HCT116 (cell line): ENCODE measurements at regions not wholly inside any gene's neighbourhood (a gene's known extent, or its start where the extent isn't known, plus 50 kb on each side); places are given as distances from the start of the nearest gene placed in this dataset.

Source experiments
- ATAC-seq: fragments of 200-7000 bp; cut with Tn5 transposase; 2 replicates; pipeline ENCODE4 v1.9.1; 2020; ENCODE audit warnings: mild to moderate bottlenecking, moderate library complexity
- BruUV-seq: library from RNA; stranded (reverse); fragments of 400-500 nt; replicated peaks from 2 replicates; lab custom pipeline; 2021; lab: Mats Ljungman, UMichigan
- CTCF ChIA-PET: fragments of 300-600 bp; sonication (Branson Sonifier 250); formaldehyde crosslinking; loops from one replicate; lab custom pipeline; 2021; ENCODE audit warnings: antibody characterized with exemption; lab: Charles Lee
- POLR2A ChIA-PET: fragments of 300-600, 350-600 bp; sonication (Branson Sonifier 250); formaldehyde crosslinking; loops from one replicate; lab custom pipeline; 2021; ENCODE audit warnings: antibody characterized with exemption; lab: Charles Lee
- RAD21 ChIA-PET, 2 experiments: fragments of 300-600 bp; sonication (Branson Sonifier 250); formaldehyde crosslinking; loops; one replicate each; lab custom pipeline; 2023; ENCODE audit warnings: low total read pairs in 2 of 2; ENCODE audit not compliant: uncharacterized antibody in 2 of 2, unreplicated experiment in 2 of 2, low non-redundant PET in 1 of 2; lab: Charles Lee
- DNase-seq: peaks from one replicate; pipeline ENCODE4 v3.0.0-alpha.2; 2010; ENCODE audit warnings: low read depth, low spot score
- H2AFZ ChIP-seq: fragments of 200-600 bp; shearing (Covaris generic), sonication (generic); 2 replicates; pipeline ENCODE4 v1.6.1; 2017; ENCODE audit warnings: low read depth, mixed run types, mixed read lengths, antibody characterized with exemption, low read length; ENCODE audit not compliant: poor library complexity, severe bottlenecking
- H3K27ac ChIP-seq: 2 replicates; pipeline ENCODE4 v1.5.1; 2012; ENCODE audit warnings: low read depth, low read length
- H3K27me3 ChIP-seq: fragments of 200-600 bp; sonication (generic); 2 replicates; pipeline ENCODE4 v1.6.1; 2016; ENCODE audit warnings: mixed run types, low read length, mixed read lengths; ENCODE audit not compliant: insufficient read depth
- H3K36me3 ChIP-seq, 2 experiments: fragments of 200-500 bp in 1 of 2; fragments of 200-600 bp in 1 of 2; sonication (Bioruptor generic) in 1 of 2; sonication (generic) in 1 of 2; 2 replicates each; pipeline versions ENCODE4 v1.5.1 to v1.6.1; 2014 to 2016; ENCODE audit warnings: low read length in 2 of 2, inconsistent platforms in 1 of 2, mixed read lengths in 1 of 2, mixed run types in 1 of 2; ENCODE audit not compliant: insufficient read depth in 2 of 2, control insufficient read depth in 1 of 2
- H3K4me1 ChIP-seq, 2 experiments: fragments of 200-600 bp in 1 of 2; sonication (generic) in 1 of 2; 2 replicates each; pipeline versions ENCODE4 v1.5.1 to v1.6.1; 2012 to 2017; ENCODE audit warnings: low read length in 2 of 2, inconsistent platforms in 1 of 2, mild to moderate bottlenecking in 1 of 2, mixed read lengths in 1 of 2, mixed run types in 1 of 2, moderate library complexity in 1 of 2; ENCODE audit not compliant: insufficient read depth in 2 of 2, control insufficient read depth in 1 of 2
- H3K4me2 ChIP-seq: fragments of 200-600 bp; sonication (generic); 2 replicates; pipeline ENCODE4 v1.6.1; 2017; ENCODE audit warnings: mixed run types, low read length, mixed read lengths
- H3K4me3 ChIP-seq, 2 experiments: fragments of 200-600 bp in 1 of 2; sonication (generic) in 1 of 2; replicated peaks in 1 of 2; 2 replicates each; pipeline ENCODE4 v1.5.1; 2011 to 2016; ENCODE audit warnings: low read length in 2 of 2, control low read depth in 1 of 2, low read depth in 1 of 2, mild to moderate bottlenecking in 1 of 2, mixed read lengths in 1 of 2, mixed run types in 1 of 2
- H3K79me2 ChIP-seq: fragments of 200-600 bp; sonication (generic); 2 replicates; pipeline ENCODE4 v1.6.1; 2017; ENCODE audit warnings: mild to moderate bottlenecking, mixed run types, low read length, moderate library complexity, mixed read lengths; ENCODE audit not compliant: insufficient read depth
- H3K9ac ChIP-seq: fragments of 200-600 bp; sonication (generic); 2 replicates; pipeline ENCODE4 v1.6.1; 2016; ENCODE audit warnings: low read length, mixed read lengths
- H3K9me2 ChIP-seq: fragments of 200-600 bp; sonication (generic), shearing (Covaris generic); 2 replicates; pipeline ENCODE4 v1.6.1; 2017; ENCODE audit warnings: mixed run types, mild to moderate bottlenecking, moderate library complexity; ENCODE audit not compliant: insufficient read depth
- H3K9me3 ChIP-seq, 2 experiments: fragments of 200-500 bp in 1 of 2; fragments of 200-600 bp in 1 of 2; sonication (Bioruptor generic) in 1 of 2; sonication (generic) in 1 of 2; 2 replicates each; pipeline ENCODE4 v1.6.1; 2014 to 2017; ENCODE audit warnings: low read length in 2 of 2, mixed read lengths in 2 of 2, inconsistent platforms in 1 of 2, low read depth in 1 of 2, mild to moderate bottlenecking in 1 of 2, mixed run types in 1 of 2, moderate library complexity in 1 of 2; ENCODE audit not compliant: control insufficient read depth in 1 of 2, insufficient read depth in 1 of 2
- H4K20me1 ChIP-seq: fragments of 200-600 bp; sonication (generic), shearing (Covaris generic); 2 replicates; pipeline ENCODE4 v1.6.1; 2017; ENCODE audit warnings: mixed run types, mild to moderate bottlenecking, moderate library complexity; ENCODE audit not compliant: insufficient read depth
- CBX3 ChIP-seq: IDR thresholded peaks from 2 replicates; pipeline ENCODE4 v1.6.1; 2012; ENCODE audit warnings: low read depth
- CEBPB ChIP-seq: IDR thresholded peaks from 2 replicates; pipeline ENCODE4 v1.6.1; 2012; ENCODE audit warnings: low read depth
- EZH2phosphoT487 ChIP-seq: fragments of 200-600 bp; IDR thresholded peaks from 2 replicates; pipeline ENCODE4 v1.6.1; 2018; ENCODE audit warnings: antibody characterized with exemption, borderline replicate concordance
- FOSL1 ChIP-seq: IDR thresholded peaks from 2 replicates; pipeline ENCODE4 v1.6.1; 2012; ENCODE audit warnings: low read depth
- JUND ChIP-seq: IDR thresholded peaks from 2 replicates; pipeline ENCODE4 v1.6.1; 2012
- POLR2A ChIP-seq: IDR thresholded peaks from 2 replicates; pipeline ENCODE4 v1.7.0; 2011; ENCODE audit warnings: borderline replicate concordance; ENCODE audit not compliant: insufficient read depth, insufficient read length; ENCODE audit errors: extremely low read depth
- RAD21 ChIP-seq: IDR thresholded peaks from 2 replicates; pipeline ENCODE4 v1.6.1; 2012; ENCODE audit warnings: low read depth, mild to moderate bottlenecking
- SIN3A ChIP-seq: IDR thresholded peaks from 2 replicates; pipeline ENCODE4 v1.6.1; 2012; ENCODE audit warnings: low read depth
- SP1 ChIP-seq: IDR thresholded peaks from 2 replicates; pipeline ENCODE4 v1.6.1; 2012; ENCODE audit warnings: low read depth
- SRF ChIP-seq: IDR thresholded peaks from 2 replicates; pipeline ENCODE4 v1.6.1; 2012; ENCODE audit warnings: low read depth
- TCF7L2 ChIP-seq: IDR thresholded peaks from 2 replicates; pipeline ENCODE4 v1.7.0; 2011; ENCODE audit warnings: borderline replicate concordance, inconsistent platforms; ENCODE audit not compliant: insufficient read depth, insufficient read length; ENCODE audit errors: extremely low read depth
- YY1 ChIP-seq: IDR thresholded peaks from 2 replicates; pipeline ENCODE4 v1.6.1; 2011; ENCODE audit warnings: low read length, low read depth, moderate library complexity, mild to moderate bottlenecking; ENCODE audit not compliant: insufficient replicate concordance; ENCODE audit errors: extremely low read depth
- ZFX ChIP-seq: fragments of 450-650 bp; IDR thresholded peaks from 2 replicates; pipeline ENCODE4 v1.6.1; 2017
- intact Hi-C: fragments of 100-400 bp; cut with micrococcal nuclease; formaldehyde crosslinking; loops from 2 replicates; pipeline ENCODE4 v1.10.0; 2022
- TF ChIP-seq, protein P1 (sequence below): IDR thresholded peaks from 2 replicates; pipeline ENCODE4 v1.6.1; 2012; ENCODE audit warnings: low read depth
- TF ChIP-seq, protein P2 (sequence below): IDR thresholded peaks from 2 replicates; pipeline ENCODE4 v1.6.1; 2011; ENCODE audit warnings: mild to moderate bottlenecking, low read length, moderate library complexity; ENCODE audit not compliant: insufficient replicate concordance; ENCODE audit errors: extremely low read depth
- TF ChIP-seq, protein P3 (sequence below): IDR thresholded peaks from 2 replicates; pipeline ENCODE4 v1.6.1; 2012
- TF ChIP-seq, protein P4 (sequence below), 3 experiments: fragments of 200-600 bp in 1 of 3; sonication (generic) in 1 of 3; IDR thresholded peaks in 2 of 3; conservative IDR thresholded peaks in 1 of 3; 2 replicates each; pipeline ENCODE4 v1.5.1; 2012 to 2017; ENCODE audit warnings: low read depth in 2 of 3, low read length in 2 of 3, antibody characterized with exemption in 1 of 3, borderline replicate concordance in 1 of 3, control low read depth in 1 of 3, mild to moderate bottlenecking in 1 of 3, mixed read lengths in 1 of 3, mixed run types in 1 of 3, moderate library complexity in 1 of 3; ENCODE audit not compliant: insufficient read depth in 1 of 3

DNA sequence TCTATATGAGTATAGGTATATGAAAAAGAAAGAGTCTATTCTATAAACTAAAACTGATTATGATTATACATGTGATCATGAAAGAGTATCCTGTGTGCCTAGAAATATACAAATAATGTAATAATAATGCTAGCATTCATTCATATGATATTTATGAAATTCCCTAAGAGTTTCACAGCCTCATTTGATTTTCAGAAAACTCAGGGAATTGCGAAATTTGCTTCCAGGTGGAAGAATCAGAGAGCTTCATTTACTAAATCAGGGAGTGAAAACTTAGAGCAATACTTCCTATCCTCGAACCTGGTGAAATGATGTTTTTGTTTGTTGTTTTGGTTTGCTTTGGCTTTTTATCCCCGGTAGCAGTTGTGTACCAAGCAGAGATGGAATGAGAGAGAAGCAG, 1105.7 kb upstream of the SLIT2 start (continued):
- TF ChIP-seq, protein P1, sequence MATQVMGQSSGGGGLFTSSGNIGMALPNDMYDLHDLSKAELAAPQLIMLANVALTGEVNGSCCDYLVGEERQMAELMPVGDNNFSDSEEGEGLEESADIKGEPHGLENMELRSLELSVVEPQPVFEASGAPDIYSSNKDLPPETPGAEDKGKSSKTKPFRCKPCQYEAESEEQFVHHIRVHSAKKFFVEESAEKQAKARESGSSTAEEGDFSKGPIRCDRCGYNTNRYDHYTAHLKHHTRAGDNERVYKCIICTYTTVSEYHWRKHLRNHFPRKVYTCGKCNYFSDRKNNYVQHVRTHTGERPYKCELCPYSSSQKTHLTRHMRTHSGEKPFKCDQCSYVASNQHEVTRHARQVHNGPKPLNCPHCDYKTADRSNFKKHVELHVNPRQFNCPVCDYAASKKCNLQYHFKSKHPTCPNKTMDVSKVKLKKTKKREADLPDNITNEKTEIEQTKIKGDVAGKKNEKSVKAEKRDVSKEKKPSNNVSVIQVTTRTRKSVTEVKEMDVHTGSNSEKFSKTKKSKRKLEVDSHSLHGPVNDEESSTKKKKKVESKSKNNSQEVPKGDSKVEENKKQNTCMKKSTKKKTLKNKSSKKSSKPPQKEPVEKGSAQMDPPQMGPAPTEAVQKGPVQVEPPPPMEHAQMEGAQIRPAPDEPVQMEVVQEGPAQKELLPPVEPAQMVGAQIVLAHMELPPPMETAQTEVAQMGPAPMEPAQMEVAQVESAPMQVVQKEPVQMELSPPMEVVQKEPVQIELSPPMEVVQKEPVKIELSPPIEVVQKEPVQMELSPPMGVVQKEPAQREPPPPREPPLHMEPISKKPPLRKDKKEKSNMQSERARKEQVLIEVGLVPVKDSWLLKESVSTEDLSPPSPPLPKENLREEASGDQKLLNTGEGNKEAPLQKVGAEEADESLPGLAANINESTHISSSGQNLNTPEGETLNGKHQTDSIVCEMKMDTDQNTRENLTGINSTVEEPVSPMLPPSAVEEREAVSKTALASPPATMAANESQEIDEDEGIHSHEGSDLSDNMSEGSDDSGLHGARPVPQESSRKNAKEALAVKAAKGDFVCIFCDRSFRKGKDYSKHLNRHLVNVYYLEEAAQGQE, result no peak
- TF ChIP-seq SP1 (no peak), JUND (no peak), POLR2A (no peak), SIN3A (no peak), CEBPB (no peak), RAD21 (no peak)

DNA sequence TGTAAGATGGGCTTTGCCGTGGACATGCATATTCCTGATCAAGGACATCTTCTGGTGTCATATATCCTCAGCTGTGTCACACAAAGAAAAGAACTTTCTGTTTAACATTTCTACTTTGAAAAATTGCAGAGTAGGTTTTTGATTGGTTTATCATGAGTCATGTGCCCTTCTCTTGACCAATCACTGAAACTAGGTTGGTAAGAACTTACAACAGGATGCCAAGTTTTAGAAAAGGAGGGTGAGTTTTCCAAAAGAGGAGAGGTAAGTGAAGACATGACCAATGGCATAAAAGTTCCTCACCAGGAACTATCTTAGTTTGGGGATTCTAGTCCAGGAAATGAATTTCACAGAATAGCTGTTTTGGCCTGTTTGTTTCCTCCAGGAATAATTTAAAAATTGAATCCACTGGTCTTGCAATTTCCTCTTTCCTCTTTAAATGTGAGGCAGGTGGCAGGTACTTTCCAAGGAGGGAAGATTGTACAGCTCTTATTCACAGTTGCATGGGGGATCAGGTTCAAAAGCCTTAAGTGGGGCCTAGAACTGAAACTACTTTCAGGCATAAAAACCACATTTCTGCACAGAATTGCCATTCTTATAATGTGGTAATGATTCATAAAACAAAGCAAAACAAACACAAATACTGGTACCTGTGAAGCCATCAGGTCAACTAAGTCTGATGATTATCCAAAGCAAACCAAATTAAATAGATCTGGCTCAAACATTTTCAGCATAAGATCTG, 1114.5 kb upstream of the LCORL start:
- no peaks in the 10 kb centered on the region for H3K27me3 ChIP-seq
- ATAC-seq, result no peak
- H3K27ac ChIP-seq, result no peak overlapping the region
- intact Hi-C loops, result no loop called here
- BruUV-seq, result no TSS peak
- no peaks in the 10 kb centered on the region for H3K36me3 ChIP-seq
- H2AFZ ChIP-seq, result no peak overlapping the region
- ChIA-PET POLR2A (no interaction called here), RAD21 (no interaction called here), CTCF (no interaction called here)
- H4K20me1 ChIP-seq, result no peaks in the 10 kb centered on the region
- no peaks in the 10 kb centered on the region for H3K9me2 ChIP-seq
- H3K9me3 ChIP-seq, result no peaks in the 10 kb centered on the region
- no peak for DNase-seq
- H3K79me2 ChIP-seq, result no peaks in the 10 kb centered on the region
- no peak overlapping the region for H3K4me3 ChIP-seq
- no peaks in the 10 kb centered on the region for H3K4me1 ChIP-seq
- H3K9ac ChIP-seq, result no peak overlapping the region
- TF ChIP-seq SP1, result no peak
- TF ChIP-seq, protein P2, sequence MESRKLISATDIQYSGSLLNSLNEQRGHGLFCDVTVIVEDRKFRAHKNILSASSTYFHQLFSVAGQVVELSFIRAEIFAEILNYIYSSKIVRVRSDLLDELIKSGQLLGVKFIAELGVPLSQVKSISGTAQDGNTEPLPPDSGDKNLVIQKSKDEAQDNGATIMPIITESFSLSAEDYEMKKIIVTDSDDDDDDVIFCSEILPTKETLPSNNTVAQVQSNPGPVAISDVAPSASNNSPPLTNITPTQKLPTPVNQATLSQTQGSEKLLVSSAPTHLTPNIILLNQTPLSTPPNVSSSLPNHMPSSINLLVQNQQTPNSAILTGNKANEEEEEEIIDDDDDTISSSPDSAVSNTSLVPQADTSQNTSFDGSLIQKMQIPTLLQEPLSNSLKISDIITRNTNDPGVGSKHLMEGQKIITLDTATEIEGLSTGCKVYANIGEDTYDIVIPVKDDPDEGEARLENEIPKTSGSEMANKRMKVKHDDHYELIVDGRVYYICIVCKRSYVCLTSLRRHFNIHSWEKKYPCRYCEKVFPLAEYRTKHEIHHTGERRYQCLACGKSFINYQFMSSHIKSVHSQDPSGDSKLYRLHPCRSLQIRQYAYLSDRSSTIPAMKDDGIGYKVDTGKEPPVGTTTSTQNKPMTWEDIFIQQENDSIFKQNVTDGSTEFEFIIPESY, result no peak
- TF ChIP-seq TCF7L2, result no peak
- no peak for TF ChIP-seq RAD21
- no peak for TF ChIP-seq ZFX
- no peak for TF ChIP-seq FOSL1
- TF ChIP-seq SIN3A, result no peak
- TF ChIP-seq, protein P3, sequence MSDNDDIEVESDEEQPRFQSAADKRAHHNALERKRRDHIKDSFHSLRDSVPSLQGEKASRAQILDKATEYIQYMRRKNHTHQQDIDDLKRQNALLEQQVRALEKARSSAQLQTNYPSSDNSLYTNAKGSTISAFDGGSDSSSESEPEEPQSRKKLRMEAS, result no peak
- TF ChIP-seq CBX3, result no peak
- no peak for TF ChIP-seq YY1
- TF ChIP-seq CEBPB, result no peak
- TF ChIP-seq EZH2phosphoT487, result no peak
- no peak for TF ChIP-seq JUND
- TF ChIP-seq, protein P4, sequence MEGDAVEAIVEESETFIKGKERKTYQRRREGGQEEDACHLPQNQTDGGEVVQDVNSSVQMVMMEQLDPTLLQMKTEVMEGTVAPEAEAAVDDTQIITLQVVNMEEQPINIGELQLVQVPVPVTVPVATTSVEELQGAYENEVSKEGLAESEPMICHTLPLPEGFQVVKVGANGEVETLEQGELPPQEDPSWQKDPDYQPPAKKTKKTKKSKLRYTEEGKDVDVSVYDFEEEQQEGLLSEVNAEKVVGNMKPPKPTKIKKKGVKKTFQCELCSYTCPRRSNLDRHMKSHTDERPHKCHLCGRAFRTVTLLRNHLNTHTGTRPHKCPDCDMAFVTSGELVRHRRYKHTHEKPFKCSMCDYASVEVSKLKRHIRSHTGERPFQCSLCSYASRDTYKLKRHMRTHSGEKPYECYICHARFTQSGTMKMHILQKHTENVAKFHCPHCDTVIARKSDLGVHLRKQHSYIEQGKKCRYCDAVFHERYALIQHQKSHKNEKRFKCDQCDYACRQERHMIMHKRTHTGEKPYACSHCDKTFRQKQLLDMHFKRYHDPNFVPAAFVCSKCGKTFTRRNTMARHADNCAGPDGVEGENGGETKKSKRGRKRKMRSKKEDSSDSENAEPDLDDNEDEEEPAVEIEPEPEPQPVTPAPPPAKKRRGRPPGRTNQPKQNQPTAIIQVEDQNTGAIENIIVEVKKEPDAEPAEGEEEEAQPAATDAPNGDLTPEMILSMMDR (IDR thresholded peaks at IDR 0.05 in 2 of 3, conservative IDR thresholded peaks at IDR 0.05 in 1 of 3; ENCODE audit: borderline replicate concordance in 1 of 3, insufficient read depth in 1 of 3, low read depth in 2 of 3, low read length in 2 of 3), result no peak
- no peak for TF ChIP-seq SRF
- H3K4me2 ChIP-seq, result no peak overlapping the region
